GM12874 (cell line): ENCODE measurements at regions not wholly inside any gene's neighbourhood (a gene's known extent, or its start where the extent isn't known, plus 50 kb on each side); places are given as distances from the start of the nearest gene placed in this dataset.
A peak's percentile ranks its signal among the peaks of the same experiment; 100 is the strongest.

ENCODE experiments used
- TF ChIP-seq, protein P1 (sequence below): IDR thresholded peaks from 2 replicates; pipeline ENCODE4 v1.5.1; 2011; ENCODE audit warnings: low read depth, mild to moderate bottlenecking, control low read depth, low read length, moderate library complexity; ENCODE audit not compliant: insufficient read depth

DNA sequence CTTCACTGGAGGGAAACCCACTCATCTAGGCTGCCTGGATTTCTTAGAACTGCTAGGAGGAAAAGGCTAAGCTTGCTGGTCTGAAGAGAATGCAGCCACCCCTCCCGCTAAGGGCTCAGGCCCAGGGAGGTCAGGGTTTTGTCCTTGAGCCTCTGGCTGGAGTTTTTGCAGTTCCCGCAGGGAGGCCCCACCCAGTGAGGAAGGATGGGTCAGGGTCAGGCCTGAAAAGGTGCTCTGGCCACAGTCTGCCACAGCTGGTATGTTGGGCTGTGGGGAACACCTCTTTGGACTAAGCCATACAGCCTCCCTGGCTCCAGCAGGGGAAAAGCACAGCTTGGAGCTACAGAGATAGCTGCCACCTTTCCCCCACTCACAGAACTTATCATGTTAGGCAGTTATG lies 71.4 kb upstream of the PAPPA2 start:
- TF ChIP-seq, protein P1, sequence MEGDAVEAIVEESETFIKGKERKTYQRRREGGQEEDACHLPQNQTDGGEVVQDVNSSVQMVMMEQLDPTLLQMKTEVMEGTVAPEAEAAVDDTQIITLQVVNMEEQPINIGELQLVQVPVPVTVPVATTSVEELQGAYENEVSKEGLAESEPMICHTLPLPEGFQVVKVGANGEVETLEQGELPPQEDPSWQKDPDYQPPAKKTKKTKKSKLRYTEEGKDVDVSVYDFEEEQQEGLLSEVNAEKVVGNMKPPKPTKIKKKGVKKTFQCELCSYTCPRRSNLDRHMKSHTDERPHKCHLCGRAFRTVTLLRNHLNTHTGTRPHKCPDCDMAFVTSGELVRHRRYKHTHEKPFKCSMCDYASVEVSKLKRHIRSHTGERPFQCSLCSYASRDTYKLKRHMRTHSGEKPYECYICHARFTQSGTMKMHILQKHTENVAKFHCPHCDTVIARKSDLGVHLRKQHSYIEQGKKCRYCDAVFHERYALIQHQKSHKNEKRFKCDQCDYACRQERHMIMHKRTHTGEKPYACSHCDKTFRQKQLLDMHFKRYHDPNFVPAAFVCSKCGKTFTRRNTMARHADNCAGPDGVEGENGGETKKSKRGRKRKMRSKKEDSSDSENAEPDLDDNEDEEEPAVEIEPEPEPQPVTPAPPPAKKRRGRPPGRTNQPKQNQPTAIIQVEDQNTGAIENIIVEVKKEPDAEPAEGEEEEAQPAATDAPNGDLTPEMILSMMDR: no peak

DNA sequence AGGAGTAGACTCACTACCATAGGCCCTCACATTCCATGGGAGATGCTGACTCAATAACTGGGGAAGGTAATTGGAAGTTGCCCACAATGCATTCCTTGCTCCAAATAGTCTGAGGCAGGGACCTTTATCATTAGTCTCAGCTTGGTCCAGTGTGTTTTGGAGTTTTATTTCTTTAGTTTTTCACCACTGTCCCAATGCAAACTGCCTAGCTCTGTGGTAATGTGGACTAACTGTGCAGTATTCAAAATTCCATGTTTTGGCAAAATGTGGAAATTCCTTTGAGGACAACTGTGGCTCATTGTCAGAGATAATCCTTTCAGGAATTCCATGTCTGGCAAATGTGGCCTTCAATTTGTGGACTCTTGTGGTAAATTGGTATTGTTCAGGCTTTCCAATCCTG lies 78.1 kb upstream of the PAPPA2 start:
- TF ChIP-seq, protein P1: no peak

DNA sequence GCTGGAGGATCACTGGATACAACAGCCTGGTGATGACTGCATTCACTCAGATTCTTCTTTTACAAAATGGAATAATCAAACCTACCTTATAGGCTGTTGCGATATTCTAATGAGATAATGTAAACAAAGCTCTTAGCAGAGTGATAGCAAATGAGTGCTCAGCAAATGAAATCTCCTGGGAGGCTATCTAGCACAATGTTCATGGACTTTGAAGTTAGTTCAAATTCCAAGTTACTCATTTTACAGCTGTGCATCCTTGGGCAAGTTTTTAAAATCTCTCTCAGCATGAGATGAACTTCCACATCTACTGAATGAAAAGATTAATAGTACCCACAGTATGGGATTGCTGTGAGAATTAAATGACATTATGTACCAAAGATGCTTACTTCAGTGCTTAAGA lies 80.8 kb upstream of the PAPPA2 start:
- TF ChIP-seq, protein P1: no peak

DNA sequence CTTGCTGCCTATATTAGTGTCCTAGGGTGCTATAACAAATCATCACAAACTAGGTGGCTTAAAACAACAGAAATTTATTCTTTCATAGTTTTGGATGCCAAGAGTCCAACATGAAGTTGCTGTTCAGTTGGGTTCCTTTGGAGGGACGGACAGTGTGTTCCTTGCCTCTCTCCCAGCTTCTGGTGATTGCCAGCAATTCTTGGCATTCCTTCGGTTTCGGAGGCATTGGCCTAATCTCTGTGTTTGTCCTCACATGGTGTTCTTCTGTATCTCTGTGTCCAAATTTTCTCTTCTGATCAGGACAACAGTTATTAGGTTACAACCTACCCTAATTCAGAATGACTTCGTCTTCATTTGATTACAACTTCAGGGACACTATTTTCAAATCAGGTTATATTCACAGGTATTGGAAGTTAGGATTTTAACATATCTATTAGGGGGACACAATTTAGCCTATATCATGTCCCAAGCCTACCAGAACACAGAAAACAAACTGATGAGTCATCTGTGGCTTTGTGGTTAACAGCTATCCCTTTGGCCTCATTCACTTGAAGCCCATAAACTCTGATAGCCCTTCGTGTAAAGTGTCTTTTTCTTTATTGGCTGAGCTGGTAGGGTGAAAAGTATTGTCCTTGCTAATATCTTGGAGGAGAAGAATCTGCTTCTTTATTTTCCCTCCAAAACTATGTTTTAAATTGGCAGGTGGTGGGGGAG lies 83.2 kb upstream of the PAPPA2 start:
- TF ChIP-seq, protein P1: no peak

DNA sequence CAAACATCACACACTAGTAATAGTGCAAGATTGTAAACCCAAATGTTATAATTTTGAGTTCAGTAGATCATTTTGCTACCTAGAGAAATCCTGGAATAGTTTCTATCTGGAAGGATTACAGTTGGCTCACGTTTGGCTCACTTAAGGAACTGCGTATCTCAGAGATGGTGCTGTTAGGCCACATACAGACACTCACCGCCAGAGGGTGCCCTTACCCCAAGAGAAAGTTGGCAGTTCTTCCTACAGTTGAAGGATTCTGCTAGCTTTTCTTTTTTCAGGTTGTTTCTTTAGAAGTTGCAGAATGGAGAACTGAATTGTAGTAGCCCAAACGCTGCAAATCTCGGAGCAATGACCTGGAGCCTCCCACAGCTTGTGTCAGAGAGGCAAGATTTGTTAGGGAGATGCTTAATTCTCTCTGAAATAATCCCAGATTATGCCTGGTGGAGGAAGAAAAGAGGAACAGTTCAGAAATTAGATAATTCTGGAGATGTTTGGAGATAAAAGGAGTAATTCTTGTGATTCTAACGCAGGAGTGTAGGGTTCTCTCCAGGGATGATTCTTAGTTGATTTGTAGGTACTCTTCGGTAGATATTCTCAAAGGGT lies 87.9 kb upstream of the PAPPA2 start:
- TF ChIP-seq, protein P1: peak; percentile 81

DNA sequence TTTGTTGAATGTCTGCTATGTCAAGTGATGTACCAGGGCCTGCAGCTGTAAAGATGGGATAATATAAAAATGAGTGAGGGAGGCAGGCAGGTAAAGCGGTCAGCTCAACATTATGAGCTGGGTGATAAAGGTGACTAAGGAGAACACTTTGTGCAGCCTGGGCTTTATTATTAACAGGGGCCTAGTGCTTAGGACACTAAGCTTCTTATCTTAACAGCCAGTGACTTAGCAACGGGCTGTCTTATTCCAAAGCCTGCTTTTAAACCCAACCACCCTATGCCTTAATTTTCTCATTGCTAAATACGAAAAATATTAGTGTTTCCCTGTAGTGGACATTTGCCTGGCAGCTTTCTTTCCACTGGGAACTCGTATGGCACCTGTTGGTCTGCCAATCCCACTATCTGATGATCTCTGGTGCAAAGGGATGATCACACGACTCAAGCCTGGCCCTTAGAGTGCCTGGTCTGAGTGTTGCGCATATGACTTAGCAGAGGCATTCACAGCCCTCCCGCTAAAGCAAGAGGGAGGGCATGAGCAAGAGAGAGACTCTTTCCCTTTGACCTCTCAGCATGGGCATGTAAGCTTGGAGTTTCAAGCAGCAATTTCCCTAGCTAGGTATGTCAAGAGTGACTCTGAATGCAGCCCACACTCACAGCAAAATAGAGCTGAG lies 98.6 kb upstream of the PAPPA2 start:
- TF ChIP-seq, protein P1: no peak

DNA sequence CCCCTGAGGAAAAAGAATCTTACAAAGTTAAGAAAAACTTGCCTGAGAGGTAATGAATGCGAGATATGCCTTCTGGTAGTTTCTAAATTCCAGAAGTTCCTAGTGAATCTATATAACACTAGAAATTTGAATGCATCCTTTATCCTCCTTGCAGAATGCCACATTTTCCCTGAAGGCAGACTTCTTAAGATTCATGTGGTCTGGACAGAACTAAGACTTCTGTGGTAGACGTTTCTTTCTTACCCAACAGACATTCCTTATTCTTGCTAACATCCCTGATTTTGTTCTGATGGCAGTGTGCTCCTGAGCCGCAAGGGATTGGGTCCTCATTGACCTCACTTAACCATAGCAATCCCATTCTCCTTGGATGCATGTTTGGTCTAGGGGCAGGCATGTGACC lies 121.3 kb upstream of the PAPPA2 start:
- TF ChIP-seq, protein P1: no peak
